ENCODE measurements at regions not wholly inside any gene's neighbourhood (a gene's known extent, or its start where the extent isn't known, plus 50 kb on each side); places are given as distances from the start of the nearest gene placed in this dataset.

DNA sequence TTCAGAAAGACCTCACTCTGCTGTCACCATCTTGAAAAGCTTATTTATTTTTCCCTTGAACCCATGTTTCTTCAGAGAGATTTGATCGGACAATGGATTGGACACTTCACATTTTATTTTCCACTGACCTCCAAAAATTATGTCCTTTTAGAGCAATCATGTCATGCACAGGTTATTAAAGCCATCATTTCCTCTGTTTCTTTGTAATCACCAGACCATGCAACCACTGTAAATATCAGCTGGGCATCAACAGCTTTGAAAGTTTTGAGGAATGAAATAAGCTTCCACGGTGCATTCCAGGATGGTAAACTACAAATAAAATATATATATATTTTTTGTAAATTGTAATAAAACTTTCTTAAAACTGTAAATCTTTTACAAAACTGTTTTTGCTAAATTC is 144.1 kb upstream of the ADAMTS5 start:
- Histone ChIP-seq H3K4me2 (ENCODE audit: low read depth, low read length, poor library complexity, severe bottlenecking) (no peak overlapping the region), H3K9ac (ENCODE audit: low read depth, low read length, poor library complexity, severe bottlenecking) (no peak overlapping the region), H3K9me3 (ENCODE audit: insufficient read depth, low read depth, low read length) (no peaks in the 10 kb centered on the region), H3K4me1 (ENCODE audit: insufficient read depth, low read length, poor library complexity, severe bottlenecking) (no peaks in the 10 kb centered on the region), H3K9me2 (replicated peaks; ENCODE audit: low read depth, low read length) (no peaks in the 10 kb centered on the region), H4K20me1 (ENCODE audit: insufficient read depth, low read length, poor library complexity, severe bottlenecking) (no peaks in the 10 kb centered on the region), H3K36me3 (ENCODE audit: insufficient read depth, low read length) (no peaks in the 10 kb centered on the region), H3K27me3 (ENCODE audit: insufficient read depth, low read length, poor library complexity, severe bottlenecking) (no peaks in the 10 kb centered on the region), H2AFZ (ENCODE audit: low read length) (no peak overlapping the region), H3K4me3 (ENCODE audit: low read length, poor library complexity, severe bottlenecking) (no peak overlapping the region), H3K79me2 (ENCODE audit: insufficient read depth, low read length) (no peaks in the 10 kb centered on the region), H3F3A (ENCODE audit: low read depth) (no peaks in the 10 kb centered on the region)
- TF ChIP-seq EZH2phosphoT487 (IDR thresholded peaks at IDR 0.05; ENCODE audit: borderline replicate concordance), result no peak
- TF ChIP-seq, protein P1, sequence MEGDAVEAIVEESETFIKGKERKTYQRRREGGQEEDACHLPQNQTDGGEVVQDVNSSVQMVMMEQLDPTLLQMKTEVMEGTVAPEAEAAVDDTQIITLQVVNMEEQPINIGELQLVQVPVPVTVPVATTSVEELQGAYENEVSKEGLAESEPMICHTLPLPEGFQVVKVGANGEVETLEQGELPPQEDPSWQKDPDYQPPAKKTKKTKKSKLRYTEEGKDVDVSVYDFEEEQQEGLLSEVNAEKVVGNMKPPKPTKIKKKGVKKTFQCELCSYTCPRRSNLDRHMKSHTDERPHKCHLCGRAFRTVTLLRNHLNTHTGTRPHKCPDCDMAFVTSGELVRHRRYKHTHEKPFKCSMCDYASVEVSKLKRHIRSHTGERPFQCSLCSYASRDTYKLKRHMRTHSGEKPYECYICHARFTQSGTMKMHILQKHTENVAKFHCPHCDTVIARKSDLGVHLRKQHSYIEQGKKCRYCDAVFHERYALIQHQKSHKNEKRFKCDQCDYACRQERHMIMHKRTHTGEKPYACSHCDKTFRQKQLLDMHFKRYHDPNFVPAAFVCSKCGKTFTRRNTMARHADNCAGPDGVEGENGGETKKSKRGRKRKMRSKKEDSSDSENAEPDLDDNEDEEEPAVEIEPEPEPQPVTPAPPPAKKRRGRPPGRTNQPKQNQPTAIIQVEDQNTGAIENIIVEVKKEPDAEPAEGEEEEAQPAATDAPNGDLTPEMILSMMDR (conservative IDR thresholded peaks at IDR 0.05; ENCODE audit: low read length), result no peak

- H3K9ac ChIP-seq (ENCODE audit: low read depth, low read length, poor library complexity, severe bottlenecking), result no peak overlapping the region
- no peaks in the 10 kb centered on the region for H3K36me3 ChIP-seq (ENCODE audit: insufficient read depth, low read length)
- no peaks in the 10 kb centered on the region for H3K9me2 ChIP-seq (replicated peaks; ENCODE audit: low read depth, low read length)
- no peaks in the 10 kb centered on the region for H3F3A ChIP-seq (ENCODE audit: low read depth)
- no peaks in the 10 kb centered on the region for H3K4me1 ChIP-seq (ENCODE audit: insufficient read depth, low read length, poor library complexity, severe bottlenecking)
- H3K4me2 ChIP-seq (ENCODE audit: low read depth, low read length, poor library complexity, severe bottlenecking), result no peak overlapping the region
- H3K27me3 ChIP-seq (ENCODE audit: insufficient read depth, low read length, poor library complexity, severe bottlenecking), result no peaks in the 10 kb centered on the region
- H3K4me3 ChIP-seq (ENCODE audit: low read length, poor library complexity, severe bottlenecking), result no peak overlapping the region
- TF ChIP-seq EZH2phosphoT487 (IDR thresholded peaks at IDR 0.05; ENCODE audit: borderline replicate concordance), result no peak
- TF ChIP-seq, protein P1 (conservative IDR thresholded peaks at IDR 0.05; ENCODE audit: low read length), result no peak
- no peak overlapping the region for H2AFZ ChIP-seq (ENCODE audit: low read length)
- no peaks in the 10 kb centered on the region for H3K79me2 ChIP-seq (ENCODE audit: insufficient read depth, low read length)
- H3K9me3 ChIP-seq (ENCODE audit: insufficient read depth, low read depth, low read length), result no peaks in the 10 kb centered on the region
- no peaks in the 10 kb centered on the region for H4K20me1 ChIP-seq (ENCODE audit: insufficient read depth, low read length, poor library complexity, severe bottlenecking)
Measured at GRCh38 chr21:27108701-27109100, 141.8 kb upstream of the ADAMTS5 start.

DNA sequence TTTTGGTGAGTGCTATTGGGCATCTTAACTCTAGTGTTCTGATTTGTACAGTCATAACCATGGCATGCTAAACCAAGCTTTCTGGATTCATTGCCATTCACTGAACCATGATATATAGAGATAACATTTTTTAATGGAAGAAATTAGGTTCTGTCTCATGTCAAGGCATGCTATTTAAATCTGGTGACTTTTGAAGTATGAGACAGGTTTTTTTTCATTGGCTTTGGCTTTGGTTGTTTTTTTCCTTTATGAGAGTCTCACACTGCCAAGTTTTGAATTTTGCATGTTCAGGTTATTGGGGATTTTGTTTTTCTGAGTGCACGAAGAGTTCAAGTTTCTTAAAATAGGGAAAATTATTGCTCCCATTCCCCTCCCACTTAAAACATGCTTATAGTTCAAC is 141.3 kb upstream of the ADAMTS5 start:
- Histone ChIP-seq H2AFZ (ENCODE audit: low read length) (no peak overlapping the region), H3F3A (ENCODE audit: low read depth) (no peaks in the 10 kb centered on the region), H3K27me3 (ENCODE audit: insufficient read depth, low read length, poor library complexity, severe bottlenecking) (no peaks in the 10 kb centered on the region), H3K9ac (ENCODE audit: low read depth, low read length, poor library complexity, severe bottlenecking) (no peak overlapping the region), H3K36me3 (ENCODE audit: insufficient read depth, low read length) (no peaks in the 10 kb centered on the region), H4K20me1 (ENCODE audit: insufficient read depth, low read length, poor library complexity, severe bottlenecking) (no peaks in the 10 kb centered on the region), H3K4me1 (ENCODE audit: insufficient read depth, low read length, poor library complexity, severe bottlenecking) (no peaks in the 10 kb centered on the region), H3K4me3 (ENCODE audit: low read length, poor library complexity, severe bottlenecking) (no peak overlapping the region), H3K4me2 (ENCODE audit: low read depth, low read length, poor library complexity, severe bottlenecking) (no peak overlapping the region), H3K9me3 (ENCODE audit: insufficient read depth, low read depth, low read length) (no peaks in the 10 kb centered on the region), H3K79me2 (ENCODE audit: insufficient read depth, low read length) (no peaks in the 10 kb centered on the region), H3K9me2 (replicated peaks; ENCODE audit: low read depth, low read length) (no peaks in the 10 kb centered on the region)
- no peak for TF ChIP-seq EZH2phosphoT487 (IDR thresholded peaks at IDR 0.05; ENCODE audit: borderline replicate concordance)
- TF ChIP-seq, protein P1 (conservative IDR thresholded peaks at IDR 0.05; ENCODE audit: low read length), result no peak

Data from Loucy (cell line).